Bronchial epithelial cell (primary cell): ENCODE measurements at regions not wholly inside any gene's neighbourhood (a gene's known extent, or its start where the extent isn't known, plus 50 kb on each side); places are given as distances from the start of the nearest gene placed in this dataset.

ENCODE experiments used
- DNase-seq: peaks from one replicate; pipeline ENCODE4 v3.0.0-alpha.2; 2010; ENCODE audit warnings: low read depth
- FAIRE-seq: peaks from 2 replicates; lab custom pipeline; 2011; peaks lifted over from hg19 to GRCh38; lab: Jason Lieb, UNC
- H3K27me3 ChIP-seq: 2 replicates; pipeline ENCODE4 v1.5.1; 2011; ENCODE audit warnings: low read length; ENCODE audit not compliant: control insufficient read depth, insufficient read depth
- H3K36me3 ChIP-seq: 2 replicates; pipeline ENCODE4 v1.5.1; 2011; ENCODE audit warnings: low read length; ENCODE audit not compliant: control insufficient read depth, insufficient read depth
- H3K4me3 ChIP-seq: 2 replicates; pipeline ENCODE4 v1.5.1; 2011; ENCODE audit warnings: mild to moderate bottlenecking, low read depth, low read length, control low read depth
- TF ChIP-seq, protein P1 (sequence below): IDR thresholded peaks from 2 replicates; pipeline ENCODE4 v1.5.1; 2011; ENCODE audit warnings: mild to moderate bottlenecking, moderate library complexity, low read length, control low read depth, inconsistent platforms; ENCODE audit not compliant: insufficient read depth, severe bottlenecking

DNA sequence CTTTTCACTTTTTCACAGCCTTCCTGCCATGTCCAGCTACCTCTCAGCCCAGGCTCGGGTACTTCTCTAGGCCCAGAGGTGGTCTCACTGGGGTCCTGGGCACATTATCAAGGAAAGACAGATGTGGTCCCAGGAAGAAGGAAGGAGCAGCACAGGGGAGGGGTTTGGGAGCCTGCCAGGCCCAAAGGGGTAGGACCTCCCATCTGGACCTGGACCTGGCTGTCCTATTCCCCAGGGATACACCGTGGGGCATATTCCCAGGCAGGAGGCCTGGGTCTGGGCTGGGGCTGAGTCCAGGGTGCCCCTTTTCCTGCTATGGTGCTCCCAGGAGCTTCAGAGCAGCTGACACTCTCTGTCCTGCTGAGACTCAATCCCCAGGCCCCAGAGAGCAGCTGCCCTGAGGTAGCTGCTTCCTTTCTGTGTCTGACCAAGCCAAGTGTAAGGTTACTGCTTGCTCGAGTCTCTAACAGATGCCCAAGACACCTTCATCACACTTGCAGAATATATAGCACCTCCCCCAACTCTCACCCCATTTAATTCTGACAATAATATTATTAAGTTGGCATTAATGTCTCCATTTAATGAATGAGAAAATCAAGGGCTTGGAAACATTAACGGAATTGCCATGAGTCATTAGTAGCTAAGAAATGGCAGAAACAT lies 232.0 kb downstream of the BUD13 start:
- Histone ChIP-seq H3K4me3 (no peak overlapping the region), H3K36me3 (no peaks in the 10 kb centered on the region), H3K27me3 (no peaks in the 10 kb centered on the region)
- FAIRE-seq (no peak), DNase-seq (no peak)
- TF ChIP-seq, protein P1, sequence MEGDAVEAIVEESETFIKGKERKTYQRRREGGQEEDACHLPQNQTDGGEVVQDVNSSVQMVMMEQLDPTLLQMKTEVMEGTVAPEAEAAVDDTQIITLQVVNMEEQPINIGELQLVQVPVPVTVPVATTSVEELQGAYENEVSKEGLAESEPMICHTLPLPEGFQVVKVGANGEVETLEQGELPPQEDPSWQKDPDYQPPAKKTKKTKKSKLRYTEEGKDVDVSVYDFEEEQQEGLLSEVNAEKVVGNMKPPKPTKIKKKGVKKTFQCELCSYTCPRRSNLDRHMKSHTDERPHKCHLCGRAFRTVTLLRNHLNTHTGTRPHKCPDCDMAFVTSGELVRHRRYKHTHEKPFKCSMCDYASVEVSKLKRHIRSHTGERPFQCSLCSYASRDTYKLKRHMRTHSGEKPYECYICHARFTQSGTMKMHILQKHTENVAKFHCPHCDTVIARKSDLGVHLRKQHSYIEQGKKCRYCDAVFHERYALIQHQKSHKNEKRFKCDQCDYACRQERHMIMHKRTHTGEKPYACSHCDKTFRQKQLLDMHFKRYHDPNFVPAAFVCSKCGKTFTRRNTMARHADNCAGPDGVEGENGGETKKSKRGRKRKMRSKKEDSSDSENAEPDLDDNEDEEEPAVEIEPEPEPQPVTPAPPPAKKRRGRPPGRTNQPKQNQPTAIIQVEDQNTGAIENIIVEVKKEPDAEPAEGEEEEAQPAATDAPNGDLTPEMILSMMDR: no peak

DNA sequence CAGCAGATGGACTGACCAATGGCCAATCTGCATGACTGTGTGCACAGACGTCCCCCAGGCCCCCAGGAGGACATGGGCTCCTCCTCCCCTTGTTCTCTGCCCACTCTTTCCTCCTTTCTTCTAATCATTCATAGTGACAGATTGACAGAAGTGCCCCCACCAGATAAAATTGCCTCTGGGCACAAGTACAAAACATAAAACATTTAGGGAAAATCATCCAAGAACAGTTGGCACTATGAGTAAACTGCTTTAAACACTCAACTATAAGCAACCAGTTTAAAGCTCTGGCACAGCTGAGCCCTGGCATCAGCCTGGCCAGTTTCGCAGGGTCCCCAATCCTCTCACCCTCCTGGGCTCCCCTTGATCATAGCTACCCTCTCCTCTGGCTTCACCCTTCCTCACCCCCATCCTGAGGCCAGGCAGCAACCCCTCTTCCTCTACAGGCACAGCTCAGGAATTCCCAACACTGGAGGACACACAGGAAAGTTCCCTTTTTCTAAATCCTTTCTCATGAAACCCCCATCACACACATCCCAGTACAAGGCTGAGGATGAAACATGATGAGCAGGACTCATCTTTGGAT lies 232.9 kb downstream of the BUD13 start:
- no peak for DNase-seq
- TF ChIP-seq, protein P1: no peak
- no peak overlapping the region for H3K4me3 ChIP-seq
- no peaks in the 10 kb centered on the region for H3K36me3 ChIP-seq
- FAIRE-seq: no peak
- no peaks in the 10 kb centered on the region for H3K27me3 ChIP-seq

DNA sequence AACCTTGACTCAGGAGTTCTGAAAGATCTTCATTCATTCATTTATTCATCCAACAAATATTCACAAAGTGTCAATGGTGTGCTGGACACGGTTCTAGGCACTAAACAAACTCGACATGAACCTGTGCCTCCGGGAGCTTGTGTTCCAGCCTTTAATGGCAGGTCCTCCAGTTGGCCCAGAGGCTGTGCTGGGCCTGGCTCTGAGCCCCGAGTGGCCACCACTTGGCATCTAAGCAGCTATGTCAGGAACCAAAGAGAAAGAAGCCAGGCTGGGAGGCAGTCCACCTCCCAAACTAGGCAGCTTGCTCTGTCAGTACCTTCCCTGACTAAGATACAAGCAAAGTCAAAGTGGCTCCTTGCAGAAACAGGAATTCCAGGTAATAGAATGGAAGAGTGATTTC lies 233.6 kb downstream of the BUD13 start:
- Histone ChIP-seq H3K36me3 (no peaks in the 10 kb centered on the region), H3K27me3 (no peaks in the 10 kb centered on the region), H3K4me3 (no peak overlapping the region)
- no peak for DNase-seq
- no peak for FAIRE-seq
- TF ChIP-seq, protein P1: no peak

DNA sequence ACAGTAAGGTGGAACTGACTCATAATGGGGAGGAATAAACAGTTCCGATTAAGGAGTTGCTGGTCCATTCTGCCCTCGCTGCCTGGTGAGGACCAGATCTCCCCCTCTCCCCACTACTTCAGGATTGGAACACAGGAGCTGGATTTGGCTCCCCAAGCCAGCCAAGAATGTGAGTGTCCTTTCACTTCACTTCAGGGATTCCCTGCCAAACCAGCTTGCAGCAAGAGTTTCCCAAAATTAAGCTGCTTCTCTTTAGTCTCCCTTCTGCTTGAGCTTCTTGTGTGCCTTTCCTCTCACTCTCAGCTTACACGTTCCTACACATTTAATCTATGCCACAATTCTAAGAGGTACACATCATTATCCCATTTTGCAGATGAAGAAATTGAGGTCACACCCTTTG lies 234.1 kb downstream of the BUD13 start:
- DNase-seq: no peak
- TF ChIP-seq, protein P1: no peak
- no peaks in the 10 kb centered on the region for H3K27me3 ChIP-seq

DNA sequence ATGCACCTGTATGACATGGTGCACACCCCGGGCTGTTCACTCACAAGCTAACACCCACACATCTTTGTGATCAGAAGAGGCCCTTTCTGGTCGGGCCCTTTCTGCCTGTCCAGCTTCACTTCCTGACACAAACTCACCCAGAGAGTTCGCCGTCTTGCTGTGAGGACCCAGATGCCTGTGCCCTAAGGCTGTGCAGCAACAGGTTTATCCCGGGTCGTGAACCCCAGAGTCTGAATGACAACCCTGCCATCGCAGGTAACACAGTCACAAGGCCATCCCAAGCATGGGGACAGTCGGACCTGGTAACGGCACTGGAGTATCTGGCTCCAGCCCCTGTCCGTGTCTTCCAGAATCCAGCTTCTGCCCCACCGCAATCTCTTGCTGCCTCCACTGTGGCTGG lies 235.1 kb downstream of the BUD13 start:
- H3K36me3 ChIP-seq: no peaks in the 10 kb centered on the region
- DNase-seq: no peak
- TF ChIP-seq, protein P1: no peak
- H3K4me3 ChIP-seq: no peak overlapping the region
- no peaks in the 10 kb centered on the region for H3K27me3 ChIP-seq
- FAIRE-seq: no peak

More for the DNA sequence above, 234.1 kb downstream of the BUD13 start:
- H3K36me3 ChIP-seq: no peaks in the 10 kb centered on the region
- no peak overlapping the region for H3K4me3 ChIP-seq
- no peak for FAIRE-seq
